Type B pancreatic cell (in vitro differentiated cells): ENCODE measurements at regions not wholly inside any gene's neighbourhood (a gene's known extent, or its start where the extent isn't known, plus 50 kb on each side); places are given as distances from the start of the nearest gene placed in this dataset.
"Not testable (repeated sequence)": the region's sequence is repeated elsewhere in the genome, so short reads cannot be mapped to it uniquely, and the experiment has no call there.

Source experiments
- DNase-seq: peaks from one replicate; pipeline ENCODE4 v3.0.0; 2021; ENCODE audit warnings: mixed read lengths; ENCODE audit not compliant: unreplicated experiment; ENCODE audit errors: extremely low spot score
- H3K27ac Mint-ChIP-seq: 2 replicates; pipeline ENCODE4 v1.8.0; 2021; ENCODE audit warnings: mild to moderate bottlenecking, mixed read lengths
- H3K27me3 Mint-ChIP-seq: 2 replicates; pipeline ENCODE4 v1.8.0; 2021; ENCODE audit warnings: mixed read lengths
- H3K36me3 Mint-ChIP-seq: 2 replicates; pipeline ENCODE4 v1.8.0; 2021; ENCODE audit warnings: mixed read lengths
- H3K4me1 Mint-ChIP-seq: one replicate; pipeline ENCODE4 v1.8.0; 2021; ENCODE audit warnings: mixed read lengths; ENCODE audit not compliant: unreplicated experiment
- H3K4me3 Mint-ChIP-seq: 2 replicates; pipeline ENCODE4 v1.8.0; 2021; ENCODE audit warnings: mild to moderate bottlenecking, mixed read lengths
- H3K9me3 Mint-ChIP-seq: 2 replicates; pipeline ENCODE4 v1.8.0; 2021; ENCODE audit warnings: mixed read lengths
- CTCF ChIP-seq: fragments of 200-600 bp; sonication (generic); conservative IDR thresholded peaks from 2 replicates; pipeline ENCODE4 v1.5.0; 2021; ENCODE audit warnings: antibody characterized with exemption, mild to moderate bottlenecking

GRCh38 chr12:128109236-128109635, 157.7 kb upstream of the TMEM132C start:
- DNase-seq, result no peak

GRCh38 chr12:128109636-128110035, 157.3 kb upstream of the TMEM132C start:
- no peak overlapping the region for H3K27ac Mint-ChIP-seq
- H3K9me3 Mint-ChIP-seq, result no peaks in the 10 kb centered on the region
- no peaks in the 10 kb centered on the region for H3K36me3 Mint-ChIP-seq
- peaks cover 16% of the 10 kb centered on the region for H3K4me1 Mint-ChIP-seq
- H3K27me3 Mint-ChIP-seq, result peaks cover 5% of the 10 kb centered on the region
- DNase-seq, result no peak
- TF ChIP-seq CTCF, result no peak
- H3K4me3 Mint-ChIP-seq, result no peak overlapping the region

More at GRCh38 chr12:128109236-128109635, 157.7 kb upstream of the TMEM132C start:
- no peak for TF ChIP-seq CTCF
- H3K9me3 Mint-ChIP-seq, result no peaks in the 10 kb centered on the region
- no peaks in the 10 kb centered on the region for H3K36me3 Mint-ChIP-seq
- no peak overlapping the region for H3K27ac Mint-ChIP-seq
- peaks cover 16% of the 10 kb centered on the region for H3K4me1 Mint-ChIP-seq
- no peak overlapping the region for H3K4me3 Mint-ChIP-seq
- peaks cover 5% of the 10 kb centered on the region for H3K27me3 Mint-ChIP-seq

- Mint-ChIP-seq H3K27me3 (peaks cover 5% of the 10 kb centered on the region), H3K9me3 (no peaks in the 10 kb centered on the region), H3K36me3 (no peaks in the 10 kb centered on the region), H3K4me3 (no peak overlapping the region), H3K27ac (no peak overlapping the region), H3K4me1 (peaks cover 16% of the 10 kb centered on the region)
- TF ChIP-seq CTCF, result no peak
- DNase-seq, result no peak
Measured at GRCh38 chr12:128111333-128111732, 155.6 kb upstream of the TMEM132C start.

- peaks cover 16% of the 10 kb centered on the region for H3K4me1 Mint-ChIP-seq
- no peak overlapping the region for H3K4me3 Mint-ChIP-seq
- H3K27ac Mint-ChIP-seq, result no peak overlapping the region
- H3K27me3 Mint-ChIP-seq, result peaks cover 5% of the 10 kb centered on the region
- no peak for DNase-seq
- no peaks in the 10 kb centered on the region for H3K9me3 Mint-ChIP-seq
- no peaks in the 10 kb centered on the region for H3K36me3 Mint-ChIP-seq
- TF ChIP-seq CTCF, result no peak
Measured at GRCh38 chr12:128111951-128112350, 155.0 kb upstream of the TMEM132C start.

GRCh38 chr12:128113250-128113649, 153.7 kb upstream of the TMEM132C start:
- not testable (repeated sequence) for H3K9me3 Mint-ChIP-seq, DNase-seq, H3K27ac Mint-ChIP-seq, H3K36me3 Mint-ChIP-seq, H3K27me3 Mint-ChIP-seq, H3K4me3 Mint-ChIP-seq
- H3K4me1 Mint-ChIP-seq, result peaks cover 16% of the 10 kb centered on the region

GRCh38 chr12:128114485-128114884, 152.5 kb upstream of the TMEM132C start:
- H3K9me3 Mint-ChIP-seq, result no peaks in the 10 kb centered on the region

More at GRCh38 chr12:128114485-128114884, 152.5 kb upstream of the TMEM132C start:
- no peaks in the 10 kb centered on the region for H3K36me3 Mint-ChIP-seq
- no peak for DNase-seq
- no peak overlapping the region for H3K4me3 Mint-ChIP-seq
- peaks cover 5% of the 10 kb centered on the region for H3K27me3 Mint-ChIP-seq
- no peak for TF ChIP-seq CTCF
- H3K4me1 Mint-ChIP-seq, result peaks cover 16% of the 10 kb centered on the region
- H3K27ac Mint-ChIP-seq, result no peak overlapping the region
